Upper lobe of left lung (tissue), 6 donors: ENCODE measurements at regions not wholly inside any gene's neighbourhood (a gene's known extent, or its start where the extent isn't known, plus 50 kb on each side); places are given as distances from the start of the nearest gene placed in this dataset.

ENCODE experiments used
- ATAC-seq, 2 donors: fragments of 200-7000 bp; cut with Tn5 transposase; one replicate each; pipeline ENCODE4 v1.9.1; 2022; ENCODE audit warnings: mild to moderate bottlenecking in 2 of 2, moderate library complexity in 2 of 2; ENCODE audit not compliant: low FRiP score in 2 of 2
- DNase-seq, 2 donors: peaks; one replicate each; pipeline ENCODE4 v3.0.0-alpha.2; 2019 to 2020
- H3K27ac ChIP-seq, 4 donors: fragments of 200-600 bp; sonication (generic); one replicate each; pipeline ENCODE4 v1.5.1; 2016 to 2019
- H3K27me3 ChIP-seq, 4 donors: fragments of 200-600 bp; sonication (generic); one replicate each; pipeline ENCODE4 v1.5.1; 2017 to 2019
- H3K36me3 ChIP-seq, 4 donors: fragments of 200-600 bp; sonication (generic); one replicate each; pipeline ENCODE4 v1.5.1; 2016 to 2019
- H3K4me1 ChIP-seq, 4 donors: fragments of 200-600 bp; sonication (generic); one replicate each; pipeline ENCODE4 v1.5.1; 2018 to 2019
- H3K4me3 ChIP-seq, 4 donors: fragments of 200-600 bp; sonication (generic); one replicate each; pipeline ENCODE4 v1.5.1; 2017 to 2019; ENCODE audit warnings: mild to moderate bottlenecking in 2 of 4, moderate library complexity in 1 of 4
- H3K9me3 ChIP-seq, 4 donors: fragments of 200-600 bp; sonication (generic); one replicate each; pipeline ENCODE4 v1.5.1; 2018 to 2019
- EP300 ChIP-seq, 4 donors: sonication (generic); formaldehyde crosslinking; IDR thresholded peaks; one replicate each; pipeline ENCODE4 v1.5.1; 2017; ENCODE audit warnings: antibody characterized with exemption in 4 of 4, control low read depth in 2 of 4
- POLR2A ChIP-seq, 4 donors: fragments of 450-650 bp; IDR thresholded peaks; one replicate each; pipeline ENCODE4 v1.5.1; 2016 to 2017; ENCODE audit warnings: antibody characterized with exemption in 4 of 4, mild to moderate bottlenecking in 2 of 4
- POLR2AphosphoS5 ChIP-seq, 2 donors: sonication (generic); formaldehyde crosslinking; IDR thresholded peaks; one replicate each; pipeline ENCODE4 v1.5.1; 2017; ENCODE audit warnings: antibody characterized with exemption in 2 of 2
- WGBS, 2 donors: methylation state at CpG; one replicate each; pipeline ENCODE4 v1.1.5; 2017 to 2018; 5-methylcytosine and 5-hydroxymethylcytosine counted together
- TF ChIP-seq, protein P1 (sequence below), 6 experiments: fragments of 450-650 bp in 4 of 6; fragments of 200-600 bp in 2 of 6; sonication (generic) in 2 of 6; IDR thresholded peaks; one replicate each; pipeline ENCODE4 v1.5.1; 2016 to 2019; ENCODE audit warnings: antibody characterized with exemption in 6 of 6
- donor health status: DM: no; HTN: no; CAD: no; lungs with moderate emphysema.
- donor health status: DM: no; HTN: yes; CAD: no; lungs with severe emphysema.

DNA sequence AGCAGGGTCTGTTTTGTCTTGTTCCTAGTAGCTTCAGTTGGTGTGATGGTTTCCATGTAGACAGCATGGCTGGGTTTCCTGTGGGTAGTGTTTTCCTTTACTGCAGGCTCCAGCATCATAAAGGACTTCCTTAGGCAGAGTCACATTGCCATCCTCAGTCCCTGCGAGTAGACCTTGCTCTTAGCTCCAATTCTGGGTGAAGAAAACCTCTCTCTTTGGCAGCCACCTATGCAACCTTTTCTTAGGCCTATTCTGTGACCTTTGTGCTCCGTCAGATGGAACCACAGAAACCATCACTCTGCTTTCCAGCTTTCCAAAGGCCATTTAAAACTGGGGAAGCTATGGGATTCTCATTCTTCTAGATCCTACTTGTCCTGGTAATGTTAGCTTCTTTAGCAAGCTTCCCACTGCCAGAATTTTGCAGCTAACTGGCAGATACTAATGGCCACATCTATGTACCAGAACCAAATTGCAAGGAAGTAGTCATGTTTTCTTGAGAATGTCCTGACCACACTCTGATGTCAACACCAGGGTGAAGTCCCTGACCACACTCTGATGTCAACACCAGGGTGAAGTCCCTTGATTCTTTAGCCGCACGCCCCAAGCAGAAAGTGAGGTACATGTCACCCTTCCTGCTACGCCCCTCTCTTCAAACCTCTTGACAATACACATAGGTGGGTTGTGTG is 646.6 kb upstream of the HS3ST5 start:
- TF ChIP-seq POLR2AphosphoS5 (IDR thresholded peaks at IDR 0.05) (no peak), POLR2A (IDR thresholded peaks at IDR 0.05) (no peak), EP300 (IDR thresholded peaks at IDR 0.05) (no peak)
- TF ChIP-seq, protein P1, sequence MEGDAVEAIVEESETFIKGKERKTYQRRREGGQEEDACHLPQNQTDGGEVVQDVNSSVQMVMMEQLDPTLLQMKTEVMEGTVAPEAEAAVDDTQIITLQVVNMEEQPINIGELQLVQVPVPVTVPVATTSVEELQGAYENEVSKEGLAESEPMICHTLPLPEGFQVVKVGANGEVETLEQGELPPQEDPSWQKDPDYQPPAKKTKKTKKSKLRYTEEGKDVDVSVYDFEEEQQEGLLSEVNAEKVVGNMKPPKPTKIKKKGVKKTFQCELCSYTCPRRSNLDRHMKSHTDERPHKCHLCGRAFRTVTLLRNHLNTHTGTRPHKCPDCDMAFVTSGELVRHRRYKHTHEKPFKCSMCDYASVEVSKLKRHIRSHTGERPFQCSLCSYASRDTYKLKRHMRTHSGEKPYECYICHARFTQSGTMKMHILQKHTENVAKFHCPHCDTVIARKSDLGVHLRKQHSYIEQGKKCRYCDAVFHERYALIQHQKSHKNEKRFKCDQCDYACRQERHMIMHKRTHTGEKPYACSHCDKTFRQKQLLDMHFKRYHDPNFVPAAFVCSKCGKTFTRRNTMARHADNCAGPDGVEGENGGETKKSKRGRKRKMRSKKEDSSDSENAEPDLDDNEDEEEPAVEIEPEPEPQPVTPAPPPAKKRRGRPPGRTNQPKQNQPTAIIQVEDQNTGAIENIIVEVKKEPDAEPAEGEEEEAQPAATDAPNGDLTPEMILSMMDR (IDR thresholded peaks at IDR 0.05): no peak
- Histone ChIP-seq H3K36me3 (no peaks in the 10 kb centered on the region), H3K27me3 (no peaks in the 10 kb centered on the region), H3K9me3 (no peaks in the 10 kb centered on the region), H3K4me3 (no peak overlapping the region), H3K27ac (no peak overlapping the region), H3K4me1 (no peaks in the 10 kb centered on the region)
- ATAC-seq (no peak), DNase-seq (no peak)
- 80 to 88% methylated on average over 5 of the region's 5 CpGs for WGBS, 2 donors

DNA sequence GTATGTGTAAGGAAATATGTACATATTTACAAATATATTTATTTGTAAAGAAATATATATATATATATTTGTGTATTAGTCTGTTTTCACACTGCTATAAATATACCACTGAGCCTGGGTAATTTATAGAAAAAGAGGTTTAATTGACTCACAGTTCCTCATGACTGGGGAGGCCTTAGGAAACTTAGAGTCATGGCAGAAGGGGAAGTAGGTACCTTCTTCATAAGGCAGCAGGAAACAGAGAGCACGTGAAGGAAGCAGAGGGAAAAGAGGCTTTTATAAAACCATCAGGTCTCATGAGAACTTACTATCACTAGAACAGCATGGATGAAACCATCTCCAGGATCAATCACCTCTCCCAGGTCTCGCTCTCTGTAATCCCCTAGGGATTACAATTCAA is 644.5 kb upstream of the HS3ST5 start:
- Histone ChIP-seq H3K27ac (no peak overlapping the region), H3K27me3 (no peaks in the 10 kb centered on the region), H3K4me3 (no peak overlapping the region), H3K36me3 (no peaks in the 10 kb centered on the region), H3K4me1 (no peaks in the 10 kb centered on the region), H3K9me3 (no peaks in the 10 kb centered on the region)
- TF ChIP-seq EP300 (IDR thresholded peaks at IDR 0.05) (no peak), POLR2A (IDR thresholded peaks at IDR 0.05) (no peak), POLR2AphosphoS5 (IDR thresholded peaks at IDR 0.05) (no peak)
- TF ChIP-seq, protein P1 (IDR thresholded peaks at IDR 0.05): no peak
- ATAC-seq (no peak), DNase-seq (no peak)
- 68 to 87% methylated on average over 2 of the region's 2 CpGs for WGBS, 2 donors

DNA sequence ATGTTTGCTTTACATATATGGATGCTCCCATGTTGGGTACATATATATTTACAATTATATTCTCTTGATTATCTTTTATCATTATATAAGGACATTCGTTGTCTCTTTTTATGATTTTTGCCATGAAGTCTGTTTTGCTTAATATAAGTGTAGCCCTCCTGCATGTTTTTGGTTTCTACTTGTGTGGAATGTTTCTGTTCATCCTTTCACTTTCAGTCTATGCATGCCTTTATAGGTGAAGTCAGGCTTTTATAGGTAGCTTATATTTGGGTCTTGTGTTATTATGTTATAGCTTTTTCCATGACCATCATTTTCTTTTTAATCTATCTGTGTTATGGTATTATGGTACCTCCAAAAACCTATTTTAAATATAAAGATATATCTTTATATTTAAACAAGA is 612.5 kb upstream of the HS3ST5 start:
- ATAC-seq (no peak), DNase-seq (no peak)
- no peaks in the 10 kb centered on the region for H3K36me3 ChIP-seq
- H3K27me3 ChIP-seq: no peaks in the 10 kb centered on the region
- no peaks in the 10 kb centered on the region for H3K4me1 ChIP-seq
- no peak overlapping the region for H3K4me3 ChIP-seq
- no peak for TF ChIP-seq POLR2A (IDR thresholded peaks at IDR 0.05)
- TF ChIP-seq, protein P1 (IDR thresholded peaks at IDR 0.05): no peak
- no peak for TF ChIP-seq EP300 (IDR thresholded peaks at IDR 0.05)
- TF ChIP-seq POLR2AphosphoS5 (IDR thresholded peaks at IDR 0.05): no peak
- H3K9me3 ChIP-seq: no peaks in the 10 kb centered on the region
- H3K27ac ChIP-seq: no peak overlapping the region
- whole genome bisulfite sequencing, 2 donors: 0 to 77% methylated on average over 1 of the region's 1 CpG

DNA sequence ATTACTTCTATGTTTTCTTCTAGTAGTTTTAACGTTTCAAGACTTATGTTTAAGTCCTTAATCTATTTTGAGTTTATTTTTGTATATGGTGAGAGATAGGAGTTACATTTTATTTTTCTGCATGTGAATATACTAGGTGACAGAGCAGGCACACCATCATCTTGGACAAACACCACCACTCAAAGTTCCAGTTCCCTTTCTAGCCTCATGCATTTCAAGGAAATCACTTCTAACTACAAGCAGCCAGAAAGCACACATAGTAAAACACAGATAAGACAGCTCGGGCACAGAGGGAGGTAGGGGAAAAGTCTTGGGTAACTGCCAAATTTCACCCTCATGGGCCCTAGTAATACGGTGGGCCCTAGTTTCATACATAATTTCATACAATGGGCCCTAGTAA is 609.4 kb upstream of the HS3ST5 start:
- Histone ChIP-seq H3K27me3 (no peaks in the 10 kb centered on the region), H3K4me1 (no peaks in the 10 kb centered on the region), H3K4me3 (no peak overlapping the region), H3K36me3 (no peaks in the 10 kb centered on the region), H3K27ac (no peak overlapping the region), H3K9me3 (no peaks in the 10 kb centered on the region)
- DNase-seq (no peak), ATAC-seq (no peak)
- 56 to 63% methylated on average over 3 of the region's 3 CpGs for WGBS, 2 donors
- no peak for TF ChIP-seq POLR2AphosphoS5 (IDR thresholded peaks at IDR 0.05)

DNA sequence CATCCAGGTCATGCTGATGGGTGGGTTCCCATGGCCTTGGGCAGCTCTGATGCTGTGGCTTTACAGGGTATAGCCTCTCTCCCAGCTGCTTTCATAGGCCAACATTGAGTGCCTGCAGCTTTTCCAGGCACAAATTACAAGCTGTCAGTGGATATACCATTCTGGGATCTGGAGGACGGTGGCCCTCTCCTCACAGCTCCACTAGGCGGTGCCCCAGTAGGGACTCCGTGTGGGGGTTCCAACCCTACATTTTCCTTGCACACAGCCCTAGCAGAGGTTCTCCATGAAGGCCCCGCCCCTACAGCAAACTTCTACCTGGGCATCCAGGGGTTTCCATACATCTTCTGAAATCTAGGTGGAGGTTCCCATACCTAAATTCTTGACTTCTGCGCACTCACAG is 602.6 kb upstream of the HS3ST5 start:
- Histone ChIP-seq H3K27me3 (no peaks in the 10 kb centered on the region), H3K4me1 (no peaks in the 10 kb centered on the region), H3K36me3 (no peaks in the 10 kb centered on the region), H3K9me3 (no peaks in the 10 kb centered on the region), H3K27ac (no peak overlapping the region), H3K4me3 (no peak overlapping the region)
- DNase-seq (no peak), ATAC-seq (no peak)
- TF ChIP-seq, protein P1 (IDR thresholded peaks at IDR 0.05): no peak
- TF ChIP-seq POLR2AphosphoS5 (IDR thresholded peaks at IDR 0.05): no peak
- no peak for TF ChIP-seq POLR2A (IDR thresholded peaks at IDR 0.05)
- no peak for TF ChIP-seq EP300 (IDR thresholded peaks at IDR 0.05)
- WGBS, 2 donors: 71 to 77% methylated on average over 5 of the region's 5 CpGs
